GM18867 (cell line): ENCODE measurements at regions not wholly inside any gene's neighbourhood (a gene's known extent, or its start where the extent isn't known, plus 50 kb on each side); places are given as distances from the start of the nearest gene placed in this dataset.

Experiments
- ATAC-seq: cut with Tn5 transposase; IDR thresholded peaks from one replicate; pipeline ENCODE4 v1.9.1; 2021; ENCODE audit warnings: mild to moderate bottlenecking, moderate library complexity; ENCODE audit not compliant: unreplicated experiment

DNA sequence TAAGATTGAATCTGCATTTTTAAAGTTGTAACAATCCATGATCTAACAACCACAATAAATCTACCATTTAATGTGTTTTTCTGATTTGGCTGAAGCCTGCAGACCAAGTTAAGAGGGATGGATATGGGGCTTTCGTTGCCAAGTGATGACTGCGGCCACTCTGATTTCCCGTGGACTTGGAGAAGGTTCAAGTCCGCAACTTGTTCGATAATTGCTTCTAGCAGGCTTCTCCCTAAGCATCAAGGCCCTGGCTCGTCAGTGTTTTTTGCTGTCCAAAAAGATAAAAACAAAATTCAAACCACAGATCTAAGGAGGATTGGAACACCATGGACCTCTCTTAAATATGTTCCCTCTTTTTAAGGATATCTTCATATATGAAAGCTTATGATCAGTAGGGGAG, 256.6 kb downstream of the CNTN3 start:
- ATAC-seq: no peak

DNA sequence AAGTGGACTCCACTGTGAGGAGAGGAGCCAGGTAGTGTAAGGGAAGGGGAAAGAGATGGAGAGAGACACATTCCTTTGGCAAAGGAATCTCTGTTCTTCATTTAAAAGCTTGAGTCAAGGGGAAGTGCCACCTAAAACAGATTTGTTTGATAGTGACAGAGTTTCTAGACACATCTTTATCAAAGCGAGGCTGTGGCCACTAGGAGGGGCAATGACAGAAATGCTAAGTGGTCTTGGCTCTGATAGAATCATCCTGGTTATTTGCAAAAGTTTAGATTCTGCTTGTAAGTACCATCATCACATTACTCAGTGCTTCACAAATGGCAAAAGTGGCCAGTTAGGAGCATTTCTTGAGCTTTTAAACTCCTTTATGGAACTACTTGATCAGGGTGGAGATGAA, 261.4 kb downstream of the CNTN3 start:
- no peak for ATAC-seq

DNA sequence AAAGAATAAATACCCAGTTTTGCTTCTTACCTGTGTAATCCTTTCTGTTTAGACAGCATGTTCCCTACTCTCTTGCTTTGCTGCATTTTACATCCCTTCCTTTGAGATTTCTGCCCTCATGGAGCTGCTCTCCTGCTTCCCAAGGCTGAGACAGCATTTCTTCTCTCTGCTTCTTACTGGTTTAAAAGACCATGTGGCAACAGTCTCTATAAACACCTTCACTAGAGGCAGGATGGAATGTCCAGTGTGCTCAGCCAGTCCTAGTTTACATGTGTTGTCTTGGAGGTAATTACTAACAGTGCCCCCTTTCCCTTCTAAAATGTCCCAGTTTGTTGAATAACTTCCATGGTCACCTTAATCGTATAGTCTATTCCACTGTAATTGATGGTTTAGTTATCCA, 262.3 kb downstream of the CNTN3 start:
- no peak for ATAC-seq

DNA sequence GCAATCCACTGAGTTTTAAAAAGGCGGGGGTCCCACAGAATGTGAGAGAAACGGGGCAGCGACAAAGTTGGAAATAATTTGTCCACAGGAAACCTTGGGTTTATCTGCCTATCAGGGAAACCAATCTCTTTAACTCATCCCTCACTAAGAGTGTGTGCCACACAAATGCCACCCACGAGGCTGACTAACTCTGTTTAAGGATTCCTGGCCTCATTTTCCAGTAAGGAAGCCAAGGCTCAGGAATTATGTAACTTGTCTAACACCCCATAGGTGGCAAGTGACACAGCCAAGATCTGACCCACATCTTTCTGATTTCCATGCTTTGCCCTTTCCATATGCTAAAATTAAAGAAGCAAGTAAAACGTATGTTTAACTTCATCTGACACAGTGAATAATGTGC, 263.2 kb downstream of the CNTN3 start:
- ATAC-seq: no peak

DNA sequence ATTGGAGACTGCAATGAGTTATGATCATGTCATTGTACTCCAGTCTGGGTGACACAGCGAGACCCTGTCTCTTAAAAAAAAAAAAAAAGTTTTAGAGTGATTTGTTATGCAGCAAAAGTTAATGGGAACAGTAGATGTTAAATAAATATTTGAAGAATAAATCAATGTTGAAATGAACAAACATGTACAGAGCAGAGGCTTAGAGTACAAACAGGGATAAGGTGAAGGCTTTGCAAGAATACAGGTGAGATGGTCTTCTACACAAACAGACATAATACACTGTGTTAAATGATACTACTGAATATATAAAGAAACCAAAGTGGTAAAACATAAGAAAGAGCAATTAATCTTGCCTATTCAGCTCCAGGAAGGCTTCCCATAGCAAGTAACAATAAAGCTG, 265.4 kb downstream of the CNTN3 start:
- ATAC-seq: no peak

DNA sequence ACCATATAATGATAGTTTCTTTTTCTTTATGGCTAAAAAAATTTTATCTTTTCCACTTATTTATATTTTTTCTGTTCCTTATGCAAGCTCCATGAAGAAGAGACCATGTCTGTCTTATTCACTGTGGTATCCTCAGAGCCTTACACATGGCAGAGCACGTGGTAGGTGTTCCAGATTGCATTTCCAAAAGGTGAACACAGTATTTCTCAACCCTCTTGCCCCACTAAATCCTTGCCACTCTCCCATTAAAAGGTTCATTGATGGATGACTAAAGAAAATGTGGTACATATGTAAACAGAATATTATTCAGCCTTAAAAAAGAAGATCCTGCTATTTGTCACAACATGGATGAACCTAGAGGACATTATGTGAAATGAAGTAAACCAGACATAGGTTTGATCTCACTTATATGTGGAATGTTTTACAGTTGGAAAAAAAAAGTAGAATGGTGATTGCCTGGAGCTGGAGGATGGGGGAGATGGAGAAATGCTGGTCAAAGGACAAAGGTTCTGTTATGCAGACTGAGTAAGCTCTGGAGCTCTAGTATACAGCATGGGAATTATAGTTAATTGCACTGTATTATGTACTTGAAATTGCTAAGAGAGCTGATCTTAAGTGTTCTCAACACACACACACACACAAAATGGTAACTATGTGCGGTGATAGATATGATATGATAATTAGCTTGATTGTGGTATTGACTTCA, 266.7 kb downstream of the CNTN3 start:
- ATAC-seq: no peak

DNA sequence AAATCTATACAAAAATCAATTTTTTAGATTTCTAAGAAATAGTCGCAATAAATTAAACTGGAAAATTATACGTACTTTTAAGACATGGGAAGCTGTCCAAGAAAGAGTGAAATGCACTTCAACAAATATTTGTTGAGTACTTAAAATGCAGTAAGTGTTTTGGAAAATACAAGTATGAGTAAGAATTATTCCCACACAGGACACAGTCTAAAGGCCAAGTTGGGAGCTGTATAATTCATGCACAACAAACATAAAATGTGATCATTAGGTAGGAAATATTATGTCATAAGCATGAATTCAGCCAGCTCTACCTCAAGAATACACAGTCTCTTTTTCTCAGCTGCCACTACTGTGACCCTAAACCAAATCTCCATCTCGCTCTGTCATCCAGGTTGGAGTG, 267.6 kb downstream of the CNTN3 start:
- no peak for ATAC-seq

DNA sequence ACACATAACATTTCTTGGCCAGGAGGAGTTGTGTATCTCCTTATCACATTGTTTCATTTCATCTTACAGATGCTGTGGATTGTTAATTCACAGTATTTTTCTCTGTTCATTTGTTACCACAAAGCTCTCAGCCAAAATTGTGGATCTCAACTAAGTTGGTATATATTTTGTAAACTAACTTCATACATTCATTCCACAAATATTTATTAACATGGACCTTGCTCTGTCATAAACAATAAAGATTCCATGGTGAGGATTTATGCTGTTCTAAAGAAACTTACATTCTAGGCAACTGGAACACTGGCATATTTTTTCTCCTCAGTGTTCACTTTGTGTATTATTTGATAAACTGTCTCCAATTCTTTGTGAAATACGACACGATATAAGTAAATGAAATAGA, 268.8 kb downstream of the CNTN3 start:
- ATAC-seq: no peak

DNA sequence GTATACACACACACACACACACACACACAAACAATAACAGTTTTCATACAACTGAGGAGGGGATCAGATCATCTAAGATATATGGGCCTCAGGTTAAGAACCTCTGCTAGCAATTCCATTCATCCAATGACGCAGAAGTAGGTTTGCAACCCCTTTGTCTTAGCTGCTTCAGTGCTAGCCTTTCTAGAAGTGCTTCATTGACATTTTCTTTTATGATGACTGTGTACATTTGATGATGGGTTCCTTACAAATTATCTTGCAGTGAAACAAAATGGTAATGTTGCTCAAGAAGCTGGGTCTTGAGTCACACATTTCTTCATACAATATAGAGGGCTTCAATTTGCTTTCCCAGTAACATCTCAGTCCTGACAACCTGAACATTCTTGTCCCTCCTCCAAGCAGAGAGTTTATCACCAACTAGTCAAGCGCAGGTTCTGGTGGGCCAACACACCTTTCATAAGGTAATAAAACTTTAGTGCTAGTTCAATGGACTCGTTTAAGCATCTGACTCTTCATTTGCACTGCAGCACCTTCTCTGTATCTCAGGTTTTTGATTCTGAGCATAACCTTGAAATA, 269.5 kb downstream of the CNTN3 start:
- no peak for ATAC-seq

DNA sequence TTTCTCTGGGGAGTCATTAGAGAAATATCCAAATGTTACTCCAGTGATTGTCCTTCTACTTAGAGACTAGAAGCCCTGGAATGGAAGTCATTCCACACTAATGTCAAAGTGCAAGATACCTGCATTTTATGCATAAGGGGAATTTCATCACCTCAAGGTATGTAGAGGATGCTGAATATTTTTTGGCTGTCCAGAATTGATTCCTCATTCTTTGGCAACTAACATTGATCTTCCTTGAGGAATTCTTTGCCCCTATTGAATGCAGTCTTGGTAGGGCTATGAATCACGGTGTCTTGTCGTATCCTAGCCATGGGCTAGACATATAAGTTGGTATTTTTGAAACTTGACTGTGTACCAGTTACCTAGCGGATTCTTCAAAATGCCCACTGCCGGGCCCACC, 271.1 kb downstream of the CNTN3 start:
- no peak for ATAC-seq

DNA sequence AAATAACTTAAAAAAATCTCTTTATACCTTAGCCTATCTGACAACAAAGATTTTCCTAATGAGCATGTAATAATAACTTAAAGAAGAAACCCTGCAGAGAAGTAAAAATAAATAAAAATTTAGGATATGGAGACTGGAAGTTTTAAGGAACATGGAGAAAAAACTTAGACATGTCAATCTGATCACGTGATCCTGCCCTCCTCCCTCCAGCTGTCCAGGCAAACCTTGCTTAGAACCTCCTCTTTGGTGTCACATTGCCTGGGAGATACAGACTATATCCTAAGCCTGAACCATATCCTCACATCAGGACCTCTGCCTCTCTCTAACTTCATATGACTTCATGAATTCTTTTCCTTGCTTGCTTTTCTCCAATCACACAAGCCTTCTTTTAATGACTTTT, 275.5 kb downstream of the CNTN3 start:
- no peak for ATAC-seq

DNA sequence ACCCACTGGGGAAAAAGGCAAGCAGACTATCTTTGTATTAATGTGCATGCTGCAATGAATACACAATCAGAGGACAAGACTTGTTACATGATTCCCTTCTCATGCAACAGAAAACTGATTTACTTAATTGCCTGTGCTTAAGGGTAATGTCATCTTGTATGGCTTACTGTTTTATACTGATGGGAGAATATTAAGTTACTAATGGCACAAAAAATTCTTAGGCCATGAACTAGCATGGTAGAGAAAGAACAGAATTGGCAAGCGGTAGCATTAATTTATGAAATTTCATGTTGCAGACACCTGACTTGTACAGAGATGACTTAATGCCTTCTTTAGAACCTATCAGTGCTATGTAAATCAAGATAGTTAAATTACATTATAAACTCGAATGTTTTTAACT, 282.3 kb downstream of the CNTN3 start:
- ATAC-seq: no peak

DNA sequence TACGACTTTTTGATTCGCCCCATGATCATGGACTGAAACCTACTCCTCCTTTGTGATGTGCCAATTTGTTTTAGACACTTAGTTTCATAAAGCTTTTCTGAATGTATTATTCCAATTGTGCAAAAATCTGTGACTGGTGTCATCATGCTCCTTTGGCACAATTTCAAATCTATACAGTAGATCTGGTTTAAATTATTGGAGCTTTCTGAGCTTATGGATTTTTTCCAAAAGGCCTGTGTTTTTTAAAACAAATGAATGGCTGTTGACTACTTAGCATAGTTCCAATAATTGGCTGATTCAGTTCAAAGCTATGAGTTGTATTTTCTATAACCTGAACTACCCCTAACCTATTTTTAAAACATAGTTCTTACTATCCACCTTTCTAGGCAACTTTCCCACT, 282.7 kb downstream of the CNTN3 start:
- no peak for ATAC-seq

DNA sequence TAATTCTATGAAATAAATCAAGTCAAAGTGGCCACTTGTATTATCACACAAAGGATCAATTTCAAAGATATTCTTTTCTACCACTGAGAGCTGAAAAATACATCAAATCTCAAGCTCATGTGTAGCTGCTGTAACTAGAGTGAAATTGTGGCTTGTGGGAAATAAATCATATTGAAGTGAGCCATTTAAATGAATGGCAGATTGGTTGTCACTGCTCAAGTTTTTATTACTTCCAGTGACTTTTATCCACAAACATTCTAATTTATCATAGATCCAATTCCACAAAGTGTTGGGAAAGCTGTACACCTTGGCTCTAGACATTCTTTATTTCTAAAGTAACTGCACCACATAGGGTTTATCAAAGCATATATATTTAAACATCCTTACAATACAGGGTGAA, 285.4 kb downstream of the CNTN3 start:
- no peak for ATAC-seq

DNA sequence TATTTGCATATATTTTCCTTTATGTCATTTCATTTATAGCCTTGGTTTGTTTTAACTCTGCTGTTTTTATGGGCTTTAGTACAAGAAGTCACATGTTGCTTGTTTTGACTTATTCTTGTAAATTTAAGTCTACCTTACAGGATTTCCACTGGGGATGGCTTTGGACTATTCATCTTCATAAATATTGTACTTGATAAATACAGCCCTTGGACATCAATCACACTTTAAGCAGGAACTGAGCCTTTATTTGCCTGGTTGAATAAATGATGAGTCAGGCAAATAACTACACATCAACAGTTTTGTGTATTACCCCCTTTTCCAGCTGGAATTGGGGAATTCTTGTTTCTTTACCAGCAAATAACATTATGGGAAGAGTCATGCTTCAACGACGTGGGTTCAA, 286.0 kb downstream of the CNTN3 start:
- no peak for ATAC-seq

DNA sequence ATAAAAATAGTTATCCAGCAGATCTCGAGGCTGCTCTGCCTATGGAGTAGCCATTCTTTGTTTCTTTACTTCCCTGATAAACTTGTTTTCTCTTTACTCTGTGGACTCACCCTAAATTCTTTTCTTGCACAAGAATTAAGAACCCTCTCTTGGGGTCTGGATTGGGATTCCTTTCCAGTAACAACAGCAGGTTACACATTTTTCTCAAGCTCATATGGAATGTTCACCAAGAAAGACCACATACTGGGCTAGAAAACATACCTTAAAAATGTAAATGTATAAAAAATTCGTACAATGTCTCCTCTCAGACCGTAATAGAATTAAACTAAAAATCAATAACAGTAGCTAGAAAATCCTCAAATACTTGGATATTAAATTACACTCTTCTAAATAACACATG, 299.2 kb downstream of the CNTN3 start:
- ATAC-seq: no peak

DNA sequence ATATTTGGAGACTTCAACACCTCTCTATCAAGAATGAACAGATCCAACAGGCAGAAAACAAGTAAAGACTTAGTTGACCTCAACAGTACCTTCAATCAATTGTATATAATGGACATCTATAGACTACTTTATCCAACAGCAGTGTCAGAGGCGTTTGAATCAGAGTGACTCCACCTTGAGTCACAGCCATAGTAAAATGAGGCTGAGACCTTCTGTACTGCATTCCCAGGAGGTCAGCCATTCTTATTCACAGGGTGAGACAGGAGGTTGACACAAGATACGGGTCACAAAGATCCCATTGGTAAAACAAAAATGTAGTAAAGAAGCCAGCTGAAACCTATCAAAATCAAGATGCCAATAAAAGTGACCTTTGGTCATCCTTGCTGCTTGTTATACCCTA, 299.8 kb downstream of the CNTN3 start:
- no peak for ATAC-seq

DNA sequence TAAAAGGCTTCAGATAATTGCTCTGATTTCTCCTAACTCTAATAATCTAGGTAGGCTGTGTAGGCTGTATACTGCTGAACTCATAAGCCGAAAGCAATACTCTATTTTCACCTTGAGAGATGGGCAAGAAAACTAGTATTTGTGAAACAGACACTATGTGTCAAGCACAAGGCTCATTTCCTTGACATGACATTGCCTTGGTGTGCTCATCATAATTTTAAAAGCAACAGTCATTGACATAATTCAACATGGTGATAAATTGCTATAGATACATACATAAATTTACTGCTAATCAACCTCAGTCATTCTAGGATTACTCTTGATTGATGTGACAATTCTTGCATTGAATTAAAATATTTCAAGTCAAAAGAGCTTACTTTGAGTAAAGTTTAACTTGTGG, 304.7 kb downstream of the CNTN3 start:
- no peak for ATAC-seq

DNA sequence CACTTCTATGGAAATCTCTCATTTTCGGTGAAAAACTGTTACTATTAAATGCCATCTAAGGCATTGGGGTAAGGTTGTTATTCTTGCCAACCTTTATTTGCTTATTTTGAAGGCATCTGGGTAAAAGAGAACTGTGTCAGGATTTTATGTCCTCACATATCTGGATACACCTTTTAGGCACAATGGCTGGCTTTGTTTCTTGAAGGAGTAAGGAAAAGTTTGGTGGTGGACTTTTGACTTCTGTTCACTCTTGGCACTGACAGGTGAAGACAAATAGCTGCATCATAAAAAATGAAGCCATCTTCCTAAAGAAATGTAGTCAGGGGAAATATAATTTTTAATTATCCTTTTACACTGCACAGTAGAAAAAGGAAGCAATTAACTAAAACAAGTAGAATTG, 310.0 kb downstream of the CNTN3 start:
- no peak for ATAC-seq

DNA sequence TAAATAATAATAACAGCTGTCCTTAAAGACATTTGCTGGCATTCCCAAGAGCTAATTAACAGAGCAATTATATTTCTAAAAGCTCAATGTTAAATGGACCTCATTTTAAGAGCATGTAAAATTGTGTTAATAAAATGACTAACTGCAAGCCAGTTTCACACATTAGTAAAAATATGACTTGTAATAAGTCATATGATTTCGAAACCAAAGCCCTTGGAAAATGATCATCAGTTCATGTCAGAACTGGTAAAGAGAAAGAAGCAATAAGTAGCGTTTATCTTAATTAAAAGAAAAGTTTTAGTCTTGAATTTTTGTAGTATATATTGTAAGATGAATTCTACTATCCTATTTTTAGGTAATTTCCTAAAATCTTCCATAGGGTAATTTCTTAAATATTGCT, 310.7 kb downstream of the CNTN3 start:
- ATAC-seq: no peak

DNA sequence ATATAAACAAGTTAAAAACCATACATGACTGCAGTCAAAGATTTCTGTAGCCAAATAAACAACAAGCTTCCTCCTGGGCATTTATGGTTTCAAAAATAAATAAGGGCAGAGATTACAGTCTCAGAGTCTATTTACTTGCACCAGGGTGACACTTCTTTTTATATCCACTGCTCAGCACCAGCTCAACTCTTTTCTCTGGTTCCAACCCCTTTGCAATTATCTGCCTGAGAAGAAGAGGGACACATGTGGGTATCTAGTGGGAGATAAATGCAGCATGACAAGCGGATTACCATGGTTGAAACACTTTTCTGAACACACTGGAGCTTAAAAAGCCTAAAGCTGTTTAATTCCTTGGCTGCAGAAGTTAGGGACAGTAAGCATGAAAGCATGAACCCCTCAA, 311.5 kb downstream of the CNTN3 start:
- no peak for ATAC-seq

DNA sequence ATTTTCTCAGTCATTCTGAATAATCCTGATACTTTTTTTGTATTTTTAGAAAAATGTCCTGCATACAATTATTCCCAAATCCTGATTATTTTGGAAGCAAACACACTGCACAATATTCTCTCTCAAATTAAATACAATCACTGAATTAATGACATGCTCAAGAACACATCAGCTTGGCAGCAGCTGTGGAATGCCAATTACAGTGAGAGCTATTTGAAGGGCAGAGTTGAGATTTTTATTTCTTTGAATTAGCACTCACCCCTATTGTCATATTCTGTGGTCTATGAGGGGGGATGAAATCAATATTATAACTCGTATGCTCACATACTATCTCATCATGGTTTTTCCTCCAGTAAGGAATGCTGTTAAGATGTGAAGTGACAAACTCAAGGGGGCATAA, 312.2 kb downstream of the CNTN3 start:
- ATAC-seq: no peak

DNA sequence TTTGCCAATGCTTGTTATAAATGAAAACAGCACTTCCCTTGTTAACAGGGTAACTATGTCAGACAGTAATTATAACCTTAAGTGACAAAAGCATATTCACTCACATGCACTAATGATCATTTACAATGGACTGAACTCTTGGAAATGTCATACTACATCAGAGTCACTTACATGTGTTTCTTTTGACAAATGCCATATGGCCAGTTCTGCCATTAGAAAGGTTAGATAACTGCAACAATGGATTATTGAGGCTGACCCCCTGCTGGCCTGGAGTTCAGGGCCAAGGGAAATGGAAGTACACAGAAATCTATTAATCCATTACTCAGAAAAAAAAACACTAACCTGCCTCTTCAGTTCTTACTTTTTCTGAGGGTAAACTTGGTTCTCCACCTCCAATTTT, 313.4 kb downstream of the CNTN3 start:
- no peak for ATAC-seq
